Endothelial cell of umbilical vein (primary cell): ENCODE measurements at regions not wholly inside any gene's neighbourhood (a gene's known extent, or its start where the extent isn't known, plus 50 kb on each side); places are given as distances from the start of the nearest gene placed in this dataset.

Experiments used
- BruUV-seq: library from RNA; stranded (reverse); fragments of 400-500 nt; replicated peaks from 2 replicates; lab custom pipeline; 2021; lab: Mats Ljungman, UMichigan
- CTCF ChIA-PET: fragments of 300-600, 350-600 bp; sonication (Branson Sonifier 250); formaldehyde crosslinking; loops from one replicate; lab custom pipeline; 2021; ENCODE audit warnings: antibody characterized with exemption, inconsistent platforms; lab: Charles Lee
- POLR2A ChIA-PET: fragments of 300-600, 350-600 bp; sonication (Branson Sonifier 250); formaldehyde crosslinking; loops from one replicate; lab custom pipeline; 2021; ENCODE audit warnings: antibody characterized with exemption, inconsistent platforms; lab: Charles Lee
- DNase-seq: peaks from one replicate; pipeline ENCODE4 v3.0.0-alpha.2; 2011; ENCODE audit warnings: low read depth, low spot score
- FAIRE-seq: peaks from 2 replicates; lab custom pipeline; 2011; peaks lifted over from hg19 to GRCh38; lab: Jason Lieb, UNC
- H2AFZ ChIP-seq: 2 replicates; pipeline ENCODE4 v1.6.0; 2012; ENCODE audit warnings: low read depth, low read length, control low read depth, inconsistent platforms
- H3K27ac ChIP-seq: 2 replicates; pipeline ENCODE4 v1.5.1; 2011; ENCODE audit warnings: low read depth, mild to moderate bottlenecking, control low read depth, low read length, moderate library complexity; ENCODE audit not compliant: insufficient read depth
- H3K27me3 ChIP-seq, 2 experiments: 2 replicates each; pipeline versions ENCODE4 v1.6.0 to v1.6.1; 2011; ENCODE audit warnings: low read length in 2 of 2, mixed read lengths in 1 of 2; ENCODE audit not compliant: control insufficient read depth in 2 of 2, insufficient read depth in 2 of 2
- H3K36me3 ChIP-seq, 2 experiments: 2 replicates in 1 of 2; 3 replicates in 1 of 2; pipeline ENCODE4 v1.5.1; 2011; ENCODE audit warnings: low read length in 2 of 2, mild to moderate bottlenecking in 1 of 2, moderate library complexity in 1 of 2; ENCODE audit not compliant: control insufficient read depth in 2 of 2, insufficient read depth in 2 of 2; ENCODE audit errors: extremely low read depth in 1 of 2
- H3K4me1 ChIP-seq: 3 replicates; pipeline ENCODE4 v1.5.1; 2011; ENCODE audit warnings: mild to moderate bottlenecking, low read length; ENCODE audit not compliant: control insufficient read depth, insufficient read depth; ENCODE audit errors: extremely low read depth
- H3K4me2 ChIP-seq: 2 replicates; pipeline ENCODE4 v1.6.1; 2011; ENCODE audit warnings: low read length, control low read depth, mixed read lengths; ENCODE audit not compliant: insufficient read depth
- H3K4me3 ChIP-seq, 3 experiments: fragments of 200-600 bp in 1 of 3; sonication (generic), shearing (Covaris generic) in 1 of 3; replicated peaks in 1 of 3; 2 replicates each; pipeline ENCODE4 v1.5.1; 2011 to 2016; ENCODE audit warnings: control low read depth in 3 of 3, low read length in 3 of 3, mild to moderate bottlenecking in 2 of 3, inconsistent platforms in 1 of 3, low read depth in 1 of 3, moderate library complexity in 1 of 3; ENCODE audit not compliant: insufficient read depth in 1 of 3
- H3K79me2 ChIP-seq: 2 replicates; pipeline ENCODE4 v1.6.0; 2012; ENCODE audit warnings: low read length, inconsistent platforms; ENCODE audit not compliant: control insufficient read depth, insufficient read depth
- H3K9ac ChIP-seq: replicated peaks from 2 replicates; pipeline ENCODE3; 2011; ENCODE audit warnings: low read length, control low read depth; ENCODE audit not compliant: insufficient read depth; ENCODE audit errors: extremely low read depth
- H3K9me1 ChIP-seq: replicated peaks from 3 replicates; pipeline ENCODE4 v1.6.0; 2011; ENCODE audit warnings: mild to moderate bottlenecking, low read length; ENCODE audit not compliant: control insufficient read depth, insufficient read depth; ENCODE audit errors: extremely low read depth
- H3K9me3 ChIP-seq: replicated peaks from 2 replicates; pipeline ENCODE4 v1.5.1; 2012; ENCODE audit warnings: low read length, inconsistent platforms; ENCODE audit not compliant: control insufficient read depth, insufficient read depth
- H4K20me1 ChIP-seq: replicated peaks from 2 replicates; pipeline ENCODE3; 2011; ENCODE audit warnings: mild to moderate bottlenecking, low read length; ENCODE audit not compliant: control insufficient read depth, insufficient read depth; ENCODE audit errors: extremely low read depth
- EZH2 ChIP-seq: IDR thresholded peaks from 2 replicates; pipeline ENCODE4 v1.6.1; 2012; ENCODE audit warnings: borderline replicate concordance, low read depth, mild to moderate bottlenecking, moderate library complexity, low read length, inconsistent platforms; ENCODE audit not compliant: severe bottlenecking
- FOS ChIP-seq: IDR thresholded peaks from 2 replicates; pipeline ENCODE4 v1.6.1; 2011; ENCODE audit warnings: mild to moderate bottlenecking, low read length, moderate library complexity, borderline replicate concordance; ENCODE audit not compliant: insufficient read depth
- GATA2 ChIP-seq: IDR thresholded peaks from 2 replicates; pipeline ENCODE4 v1.7.0; 2011; ENCODE audit warnings: low read depth, mild to moderate bottlenecking, moderate library complexity, mixed read lengths, low read length; ENCODE audit not compliant: insufficient read length, insufficient read depth
- JUN ChIP-seq: IDR thresholded peaks from 2 replicates; pipeline ENCODE4 v1.6.1; 2011; ENCODE audit warnings: borderline replicate concordance, low read depth; ENCODE audit not compliant: insufficient read length, insufficient read depth
- MYC ChIP-seq: IDR thresholded peaks from one replicate; pipeline ENCODE4 v1.6.1; 2011; ENCODE audit warnings: mild to moderate bottlenecking, low read depth, low read length
- POLR2A ChIP-seq: IDR thresholded peaks from 2 replicates; pipeline ENCODE4 v1.6.1; 2012; ENCODE audit warnings: low read depth, mild to moderate bottlenecking, control low read depth, low read length
- POLR2AphosphoS5 ChIP-seq: IDR thresholded peaks from 2 replicates; pipeline ENCODE4 v1.6.1; 2012; ENCODE audit warnings: low read depth, mild to moderate bottlenecking, control low read depth, low read length, moderate library complexity; ENCODE audit not compliant: insufficient read depth
- dilution Hi-C: fragments of 300-500 bp; cut with MboI; formaldehyde crosslinking; loops from one replicate; pipeline ENCODE4 v1.15.0; 2019; ENCODE audit warnings: low sequenced_read_pairs; ENCODE audit not compliant: extremely low pct_ligation_motif_present
- intact Hi-C: fragments of 100-400 bp; cut with micrococcal nuclease; formaldehyde crosslinking; loops from one replicate; pipeline ENCODE4 v1.10.0; 2022
- TF ChIP-seq, protein P1 (sequence below), 2 donors: IDR thresholded peaks; 1 replicate in 1 of 2; 2 replicates in 1 of 2; pipeline ENCODE4 v1.5.1; 2011; ENCODE audit warnings: low read length in 2 of 2, mild to moderate bottlenecking in 2 of 2, moderate library complexity in 2 of 2, control low read depth in 1 of 2, inconsistent platforms in 1 of 2, low read depth in 1 of 2; ENCODE audit not compliant: insufficient read depth in 1 of 2; ENCODE audit errors: extremely low read depth in 1 of 2
- TF ChIP-seq, protein P2 (sequence below): IDR thresholded peaks from 2 replicates; pipeline ENCODE4 v1.6.1; 2011; ENCODE audit not compliant: insufficient read depth, insufficient read length

DNA sequence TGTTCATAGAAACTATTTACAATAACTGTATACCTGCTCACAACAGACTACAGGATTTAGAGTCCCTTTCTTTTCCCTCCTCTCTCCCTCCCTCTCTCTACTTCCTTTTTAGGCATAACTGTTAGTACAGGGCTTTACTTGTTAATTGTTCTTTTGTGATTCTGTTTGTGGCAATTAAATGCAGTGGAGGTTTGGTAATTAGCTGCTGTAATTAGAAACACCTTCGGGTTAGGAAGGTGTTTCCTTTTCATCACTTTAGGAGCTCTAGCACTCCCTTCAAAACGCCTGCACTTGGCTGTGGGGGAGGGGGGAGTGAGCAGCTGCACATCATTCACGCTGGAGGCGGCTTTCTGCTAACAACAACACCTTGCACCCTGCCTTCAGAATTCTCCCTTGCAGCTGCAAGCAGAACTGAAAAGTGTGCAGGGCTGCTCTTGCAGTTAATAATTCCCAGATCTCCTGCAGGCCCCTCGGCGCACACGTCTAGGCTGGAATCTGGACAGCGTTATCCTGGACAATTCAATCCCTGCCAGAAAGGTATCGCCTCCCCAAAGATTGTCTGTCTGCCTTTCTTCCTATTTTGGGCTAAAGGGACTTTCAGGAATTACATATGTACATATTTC, 242.6 kb upstream of the RGMA start:
- no TSS peak for BruUV-seq
- Histone ChIP-seq H4K20me1 (no peaks in the 10 kb centered on the region), H3K4me3 (no peak overlapping the region), H3K36me3 (no peaks in the 10 kb centered on the region), H3K9ac (no peak overlapping the region), H3K4me2 (no peak overlapping the region), H3K79me2 (no peaks in the 10 kb centered on the region), H3K27ac (no peak overlapping the region), H3K9me3 (no peaks in the 10 kb centered on the region), H2AFZ (no peak overlapping the region), H3K27me3 (no peaks in the 10 kb centered on the region), H3K9me1 (no peaks in the 10 kb centered on the region), H3K4me1 (no peaks in the 10 kb centered on the region)
- intact Hi-C loops (no loop called here), dilution Hi-C loops (no loop called here)
- DNase-seq = no peak
- POLR2A ChIA-PET = no interaction called here
- no peak for TF ChIP-seq POLR2AphosphoS5
- no peak for TF ChIP-seq EZH2
- TF ChIP-seq JUN = no peak
- no peak for TF ChIP-seq POLR2A
- no peak for TF ChIP-seq MYC
- TF ChIP-seq, protein P1, sequence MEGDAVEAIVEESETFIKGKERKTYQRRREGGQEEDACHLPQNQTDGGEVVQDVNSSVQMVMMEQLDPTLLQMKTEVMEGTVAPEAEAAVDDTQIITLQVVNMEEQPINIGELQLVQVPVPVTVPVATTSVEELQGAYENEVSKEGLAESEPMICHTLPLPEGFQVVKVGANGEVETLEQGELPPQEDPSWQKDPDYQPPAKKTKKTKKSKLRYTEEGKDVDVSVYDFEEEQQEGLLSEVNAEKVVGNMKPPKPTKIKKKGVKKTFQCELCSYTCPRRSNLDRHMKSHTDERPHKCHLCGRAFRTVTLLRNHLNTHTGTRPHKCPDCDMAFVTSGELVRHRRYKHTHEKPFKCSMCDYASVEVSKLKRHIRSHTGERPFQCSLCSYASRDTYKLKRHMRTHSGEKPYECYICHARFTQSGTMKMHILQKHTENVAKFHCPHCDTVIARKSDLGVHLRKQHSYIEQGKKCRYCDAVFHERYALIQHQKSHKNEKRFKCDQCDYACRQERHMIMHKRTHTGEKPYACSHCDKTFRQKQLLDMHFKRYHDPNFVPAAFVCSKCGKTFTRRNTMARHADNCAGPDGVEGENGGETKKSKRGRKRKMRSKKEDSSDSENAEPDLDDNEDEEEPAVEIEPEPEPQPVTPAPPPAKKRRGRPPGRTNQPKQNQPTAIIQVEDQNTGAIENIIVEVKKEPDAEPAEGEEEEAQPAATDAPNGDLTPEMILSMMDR (IDR thresholded peaks at IDR 0.05; ENCODE audit: extremely low read depth in 1 of 2, insufficient read depth in 1 of 2, low read depth in 1 of 2, low read length in 2 of 2) = no peak
- TF ChIP-seq GATA2 = no peak
- no peak for TF ChIP-seq FOS
- TF ChIP-seq, protein P2, sequence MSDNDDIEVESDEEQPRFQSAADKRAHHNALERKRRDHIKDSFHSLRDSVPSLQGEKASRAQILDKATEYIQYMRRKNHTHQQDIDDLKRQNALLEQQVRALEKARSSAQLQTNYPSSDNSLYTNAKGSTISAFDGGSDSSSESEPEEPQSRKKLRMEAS = no peak
- CTCF ChIA-PET = no interaction called here
- FAIRE-seq = no peak
